ENCODE measurements at regions not wholly inside any gene's neighbourhood (a gene's known extent, or its start where the extent isn't known, plus 50 kb on each side); places are given as distances from the start of the nearest gene placed in this dataset.

DNA sequence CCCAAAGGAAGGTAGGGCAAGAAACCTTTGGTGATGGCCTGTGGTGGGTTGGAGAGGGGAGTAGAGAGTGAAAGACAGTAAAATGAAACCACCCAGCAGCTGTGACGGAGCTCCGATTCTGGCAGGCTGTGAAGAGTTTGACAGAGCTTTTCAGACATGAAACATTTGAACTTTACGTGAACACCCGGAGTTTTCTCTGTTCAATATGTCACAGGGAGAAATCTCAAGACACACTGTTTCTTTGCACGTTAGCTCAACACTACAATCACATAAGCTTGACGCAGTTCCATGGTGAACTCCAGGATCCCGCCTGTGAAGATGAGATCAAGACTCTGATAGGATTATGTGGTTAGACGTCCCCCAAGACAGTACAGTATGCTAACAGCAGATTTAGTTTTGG lies 79.6 kb upstream of the CDH11 start:
- ChIA-PET POLR2A (no interaction called here), CTCF (no interaction called here), RAD21 (ENCODE audit: low non-redundant PET in 1 of 2, low total read pairs in 2 of 2, uncharacterized antibody in 2 of 2, unreplicated experiment in 2 of 2) (no interaction called here)
- no peaks in the 10 kb centered on the region for H3K9me2 ChIP-seq (ENCODE audit: insufficient read depth)
- intact Hi-C loops (cut with micrococcal nuclease) = no loop called here
- no peaks in the 10 kb centered on the region for H4K20me1 ChIP-seq (ENCODE audit: insufficient read depth)
- H3K79me2 ChIP-seq (ENCODE audit: insufficient read depth, low read length) = no peaks in the 10 kb centered on the region
- peaks cover 11 to 18% of the 10 kb centered on the region in 2 experiments; a peak in 2 of 4 replicates for H3K9me3 ChIP-seq (ENCODE audit: control insufficient read depth in 1 of 2, insufficient read depth in 1 of 2, low read depth in 1 of 2, low read length in 2 of 2)
- DNase-seq (ENCODE audit: low read depth, low spot score) (no peak), ATAC-seq (no peak)
- no peak overlapping the region for H3K9ac ChIP-seq (ENCODE audit: low read length)
- no peak overlapping the region for H3K27ac ChIP-seq (ENCODE audit: low read depth, low read length)
- H2AFZ ChIP-seq (ENCODE audit: low read depth, low read length, poor library complexity, severe bottlenecking) = no peak overlapping the region
- BruUV-seq (replicated peaks) = no TSS peak
- H3K27me3 ChIP-seq (ENCODE audit: insufficient read depth, low read length) = no peaks in the 10 kb centered on the region
- no peaks in the 10 kb centered on the region for H3K36me3 ChIP-seq (ENCODE audit: control insufficient read depth in 1 of 2, insufficient read depth in 2 of 2, low read length in 2 of 2)
- TF ChIP-seq, protein P1, sequence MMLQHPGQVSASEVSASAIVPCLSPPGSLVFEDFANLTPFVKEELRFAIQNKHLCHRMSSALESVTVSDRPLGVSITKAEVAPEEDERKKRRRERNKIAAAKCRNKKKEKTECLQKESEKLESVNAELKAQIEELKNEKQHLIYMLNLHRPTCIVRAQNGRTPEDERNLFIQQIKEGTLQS (IDR thresholded peaks at IDR 0.05) = no peak
- TF ChIP-seq POLR2A (IDR thresholded peaks at IDR 0.05; ENCODE audit: borderline replicate concordance, extremely low read depth, insufficient read depth, insufficient read length) (no peak), YY1 (IDR thresholded peaks at IDR 0.05; ENCODE audit: extremely low read depth, insufficient replicate concordance, low read depth, low read length) (no peak), TCF7L2 (IDR thresholded peaks at IDR 0.05; ENCODE audit: borderline replicate concordance, extremely low read depth, insufficient read depth, insufficient read length) (no peak), EGR1 (IDR thresholded peaks at IDR 0.05; ENCODE audit: low read depth) (no peak), SRF (IDR thresholded peaks at IDR 0.05; ENCODE audit: low read depth) (no peak), RAD21 (IDR thresholded peaks at IDR 0.05; ENCODE audit: low read depth) (no peak), SP1 (IDR thresholded peaks at IDR 0.05; ENCODE audit: low read depth) (no peak), JUND (IDR thresholded peaks at IDR 0.05) (no peak), POLR2AphosphoS5 (IDR thresholded peaks at IDR 0.05; ENCODE audit: low read depth, low read length) (no peak), CBX3 (IDR thresholded peaks at IDR 0.05; ENCODE audit: low read depth) (no peak)
- TF ChIP-seq, protein P2, sequence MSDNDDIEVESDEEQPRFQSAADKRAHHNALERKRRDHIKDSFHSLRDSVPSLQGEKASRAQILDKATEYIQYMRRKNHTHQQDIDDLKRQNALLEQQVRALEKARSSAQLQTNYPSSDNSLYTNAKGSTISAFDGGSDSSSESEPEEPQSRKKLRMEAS (IDR thresholded peaks at IDR 0.05) = no peak
- TF ChIP-seq, protein P3, sequence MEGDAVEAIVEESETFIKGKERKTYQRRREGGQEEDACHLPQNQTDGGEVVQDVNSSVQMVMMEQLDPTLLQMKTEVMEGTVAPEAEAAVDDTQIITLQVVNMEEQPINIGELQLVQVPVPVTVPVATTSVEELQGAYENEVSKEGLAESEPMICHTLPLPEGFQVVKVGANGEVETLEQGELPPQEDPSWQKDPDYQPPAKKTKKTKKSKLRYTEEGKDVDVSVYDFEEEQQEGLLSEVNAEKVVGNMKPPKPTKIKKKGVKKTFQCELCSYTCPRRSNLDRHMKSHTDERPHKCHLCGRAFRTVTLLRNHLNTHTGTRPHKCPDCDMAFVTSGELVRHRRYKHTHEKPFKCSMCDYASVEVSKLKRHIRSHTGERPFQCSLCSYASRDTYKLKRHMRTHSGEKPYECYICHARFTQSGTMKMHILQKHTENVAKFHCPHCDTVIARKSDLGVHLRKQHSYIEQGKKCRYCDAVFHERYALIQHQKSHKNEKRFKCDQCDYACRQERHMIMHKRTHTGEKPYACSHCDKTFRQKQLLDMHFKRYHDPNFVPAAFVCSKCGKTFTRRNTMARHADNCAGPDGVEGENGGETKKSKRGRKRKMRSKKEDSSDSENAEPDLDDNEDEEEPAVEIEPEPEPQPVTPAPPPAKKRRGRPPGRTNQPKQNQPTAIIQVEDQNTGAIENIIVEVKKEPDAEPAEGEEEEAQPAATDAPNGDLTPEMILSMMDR (IDR thresholded peaks at IDR 0.05 in 2 of 3, conservative IDR thresholded peaks at IDR 0.05 in 1 of 3; ENCODE audit: borderline replicate concordance in 1 of 3, insufficient read depth in 1 of 3, low read depth in 2 of 3, low read length in 2 of 3) = no peak
- TF ChIP-seq, protein P4, sequence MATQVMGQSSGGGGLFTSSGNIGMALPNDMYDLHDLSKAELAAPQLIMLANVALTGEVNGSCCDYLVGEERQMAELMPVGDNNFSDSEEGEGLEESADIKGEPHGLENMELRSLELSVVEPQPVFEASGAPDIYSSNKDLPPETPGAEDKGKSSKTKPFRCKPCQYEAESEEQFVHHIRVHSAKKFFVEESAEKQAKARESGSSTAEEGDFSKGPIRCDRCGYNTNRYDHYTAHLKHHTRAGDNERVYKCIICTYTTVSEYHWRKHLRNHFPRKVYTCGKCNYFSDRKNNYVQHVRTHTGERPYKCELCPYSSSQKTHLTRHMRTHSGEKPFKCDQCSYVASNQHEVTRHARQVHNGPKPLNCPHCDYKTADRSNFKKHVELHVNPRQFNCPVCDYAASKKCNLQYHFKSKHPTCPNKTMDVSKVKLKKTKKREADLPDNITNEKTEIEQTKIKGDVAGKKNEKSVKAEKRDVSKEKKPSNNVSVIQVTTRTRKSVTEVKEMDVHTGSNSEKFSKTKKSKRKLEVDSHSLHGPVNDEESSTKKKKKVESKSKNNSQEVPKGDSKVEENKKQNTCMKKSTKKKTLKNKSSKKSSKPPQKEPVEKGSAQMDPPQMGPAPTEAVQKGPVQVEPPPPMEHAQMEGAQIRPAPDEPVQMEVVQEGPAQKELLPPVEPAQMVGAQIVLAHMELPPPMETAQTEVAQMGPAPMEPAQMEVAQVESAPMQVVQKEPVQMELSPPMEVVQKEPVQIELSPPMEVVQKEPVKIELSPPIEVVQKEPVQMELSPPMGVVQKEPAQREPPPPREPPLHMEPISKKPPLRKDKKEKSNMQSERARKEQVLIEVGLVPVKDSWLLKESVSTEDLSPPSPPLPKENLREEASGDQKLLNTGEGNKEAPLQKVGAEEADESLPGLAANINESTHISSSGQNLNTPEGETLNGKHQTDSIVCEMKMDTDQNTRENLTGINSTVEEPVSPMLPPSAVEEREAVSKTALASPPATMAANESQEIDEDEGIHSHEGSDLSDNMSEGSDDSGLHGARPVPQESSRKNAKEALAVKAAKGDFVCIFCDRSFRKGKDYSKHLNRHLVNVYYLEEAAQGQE (IDR thresholded peaks at IDR 0.05; ENCODE audit: low read depth) = no peak
- TF ChIP-seq, protein P5, sequence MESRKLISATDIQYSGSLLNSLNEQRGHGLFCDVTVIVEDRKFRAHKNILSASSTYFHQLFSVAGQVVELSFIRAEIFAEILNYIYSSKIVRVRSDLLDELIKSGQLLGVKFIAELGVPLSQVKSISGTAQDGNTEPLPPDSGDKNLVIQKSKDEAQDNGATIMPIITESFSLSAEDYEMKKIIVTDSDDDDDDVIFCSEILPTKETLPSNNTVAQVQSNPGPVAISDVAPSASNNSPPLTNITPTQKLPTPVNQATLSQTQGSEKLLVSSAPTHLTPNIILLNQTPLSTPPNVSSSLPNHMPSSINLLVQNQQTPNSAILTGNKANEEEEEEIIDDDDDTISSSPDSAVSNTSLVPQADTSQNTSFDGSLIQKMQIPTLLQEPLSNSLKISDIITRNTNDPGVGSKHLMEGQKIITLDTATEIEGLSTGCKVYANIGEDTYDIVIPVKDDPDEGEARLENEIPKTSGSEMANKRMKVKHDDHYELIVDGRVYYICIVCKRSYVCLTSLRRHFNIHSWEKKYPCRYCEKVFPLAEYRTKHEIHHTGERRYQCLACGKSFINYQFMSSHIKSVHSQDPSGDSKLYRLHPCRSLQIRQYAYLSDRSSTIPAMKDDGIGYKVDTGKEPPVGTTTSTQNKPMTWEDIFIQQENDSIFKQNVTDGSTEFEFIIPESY (IDR thresholded peaks at IDR 0.05; ENCODE audit: extremely low read depth, insufficient replicate concordance, low read length) = no peak
- H3K4me1 ChIP-seq (ENCODE audit: control insufficient read depth in 1 of 2, insufficient read depth in 2 of 2, low read length in 2 of 2) = no peaks in the 10 kb centered on the region
- no peak overlapping the region for H3K4me2 ChIP-seq (ENCODE audit: low read length)
- no peak overlapping the region for H3K4me3 ChIP-seq (replicated peaks in 1 of 2; ENCODE audit: low read depth in 1 of 2, low read length in 2 of 2)
